ENCODE measurements at regions not wholly inside any gene's neighbourhood (a gene's known extent, or its start where the extent isn't known, plus 50 kb on each side); places are given as distances from the start of the nearest gene placed in this dataset.

DNA sequence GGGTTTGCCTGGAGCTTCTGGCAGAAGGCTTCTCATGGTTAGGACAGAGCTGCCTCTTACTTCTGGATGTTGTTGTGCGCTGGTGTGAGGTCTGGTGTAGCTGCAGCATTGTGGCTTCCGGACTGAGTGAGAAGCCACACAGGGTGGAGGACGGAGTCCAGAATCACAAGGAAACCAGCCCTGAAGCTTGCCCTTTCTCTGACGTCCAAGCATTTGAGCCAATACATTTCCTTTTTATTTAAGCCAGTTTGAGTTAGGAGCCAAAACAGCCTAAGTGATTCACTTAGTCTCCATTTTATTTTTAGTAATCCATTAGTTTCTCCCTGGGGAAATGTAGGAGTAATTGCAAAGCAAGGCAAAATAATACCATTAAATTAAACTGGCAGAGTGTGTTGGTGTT, 402.4 kb upstream of the RGS6 start:
- Histone ChIP-seq H2AFZ (no peak overlapping the region), H3K9me2 (ENCODE audit: insufficient read depth) (no peaks in the 10 kb centered on the region), H3K79me2 (ENCODE audit: low read depth) (peaks cover 15% of the 10 kb centered on the region; the same call in 1 of the 2 replicates), H3F3A (ENCODE audit: insufficient read depth, low read depth) (peaks cover 34% of the 10 kb centered on the region), H3K27ac (no peak overlapping the region), H3K4me1 (replicated peaks; ENCODE audit: insufficient read depth) (no peaks in the 10 kb centered on the region), H3K27me3 (ENCODE audit: insufficient read depth, low read depth) (no peaks in the 10 kb centered on the region), H3K36me3 (ENCODE audit: low read depth) (peaks cover 14% of the 10 kb centered on the region; the same call in 1 of the 2 replicates), H4K20me1 (ENCODE audit: insufficient read depth) (peaks cover 7% of the 10 kb centered on the region), H3K4me2 (no peak overlapping the region), H3K9me3 (ENCODE audit: insufficient read depth, low read depth) (no peaks in the 10 kb centered on the region), H3K4me3 (no peak overlapping the region)
- CTCF ChIA-PET = no interaction called here
- BruUV-seq (replicated peaks) = no TSS peak
- intact Hi-C loops (cut with micrococcal nuclease; ENCODE audit: unreplicated experiment) = loop anchor here (10.0 kb wide), 1 partner anchor 205 kb away; the partner anchor contains the start of gene SIPA1L1
- POLR2A ChIA-PET (ENCODE audit: unreplicated experiment) = no interaction called here
- TF ChIP-seq, protein P1, sequence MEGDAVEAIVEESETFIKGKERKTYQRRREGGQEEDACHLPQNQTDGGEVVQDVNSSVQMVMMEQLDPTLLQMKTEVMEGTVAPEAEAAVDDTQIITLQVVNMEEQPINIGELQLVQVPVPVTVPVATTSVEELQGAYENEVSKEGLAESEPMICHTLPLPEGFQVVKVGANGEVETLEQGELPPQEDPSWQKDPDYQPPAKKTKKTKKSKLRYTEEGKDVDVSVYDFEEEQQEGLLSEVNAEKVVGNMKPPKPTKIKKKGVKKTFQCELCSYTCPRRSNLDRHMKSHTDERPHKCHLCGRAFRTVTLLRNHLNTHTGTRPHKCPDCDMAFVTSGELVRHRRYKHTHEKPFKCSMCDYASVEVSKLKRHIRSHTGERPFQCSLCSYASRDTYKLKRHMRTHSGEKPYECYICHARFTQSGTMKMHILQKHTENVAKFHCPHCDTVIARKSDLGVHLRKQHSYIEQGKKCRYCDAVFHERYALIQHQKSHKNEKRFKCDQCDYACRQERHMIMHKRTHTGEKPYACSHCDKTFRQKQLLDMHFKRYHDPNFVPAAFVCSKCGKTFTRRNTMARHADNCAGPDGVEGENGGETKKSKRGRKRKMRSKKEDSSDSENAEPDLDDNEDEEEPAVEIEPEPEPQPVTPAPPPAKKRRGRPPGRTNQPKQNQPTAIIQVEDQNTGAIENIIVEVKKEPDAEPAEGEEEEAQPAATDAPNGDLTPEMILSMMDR (conservative IDR thresholded peaks at IDR 0.05) = no peak
- TF ChIP-seq EZH2 (IDR thresholded peaks at IDR 0.05; ENCODE audit: low read depth) = no peak
- DNase-seq = no peak

DNA sequence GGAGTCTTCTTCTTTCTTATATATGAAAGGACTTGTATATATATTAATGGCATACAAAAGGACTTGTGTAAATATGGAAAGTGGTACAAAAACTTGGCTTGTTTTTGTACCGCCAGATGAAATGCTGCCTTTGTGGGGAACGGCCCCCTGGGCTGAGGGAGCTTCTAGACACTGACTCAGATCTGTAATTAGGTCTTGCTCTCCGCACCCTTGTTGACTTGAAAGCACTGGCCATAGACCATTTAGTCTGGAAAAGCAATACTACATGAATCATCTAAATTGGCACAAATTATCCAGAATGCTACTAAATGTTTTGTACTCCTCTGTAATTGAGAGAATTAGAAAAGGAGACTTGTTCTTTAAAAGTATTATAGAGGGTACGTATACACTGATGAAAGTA, 399.9 kb upstream of the RGS6 start:
- peaks cover 14% of the 10 kb centered on the region; the same call in 1 of the 2 replicates for H3K36me3 ChIP-seq (ENCODE audit: low read depth)
- H3K4me3 ChIP-seq = no peak overlapping the region
- TF ChIP-seq, protein P1 (conservative IDR thresholded peaks at IDR 0.05) = no peak
- no peak for TF ChIP-seq EZH2 (IDR thresholded peaks at IDR 0.05; ENCODE audit: low read depth)
- peaks cover 30% of the 10 kb centered on the region for H3F3A ChIP-seq (ENCODE audit: insufficient read depth, low read depth)
- H3K27ac ChIP-seq = no peak overlapping the region
- no peak overlapping the region for H2AFZ ChIP-seq
- no peaks in the 10 kb centered on the region for H3K4me1 ChIP-seq (replicated peaks; ENCODE audit: insufficient read depth)
- H3K27me3 ChIP-seq (ENCODE audit: insufficient read depth, low read depth) = no peaks in the 10 kb centered on the region
- no peaks in the 10 kb centered on the region for H3K9me3 ChIP-seq (ENCODE audit: insufficient read depth, low read depth)
- no peaks in the 10 kb centered on the region for H3K9me2 ChIP-seq (ENCODE audit: insufficient read depth)
- H3K79me2 ChIP-seq (ENCODE audit: low read depth) = peaks cover 36% of the 10 kb centered on the region
- intact Hi-C loops (cut with micrococcal nuclease; ENCODE audit: unreplicated experiment) = loop anchor here (10.0 kb wide), 1 partner anchor 208 kb away; the partner anchor contains the start of gene SIPA1L1
- CTCF ChIA-PET = no interaction called here
- H3K4me2 ChIP-seq = no peak overlapping the region
- POLR2A ChIA-PET (ENCODE audit: unreplicated experiment) = no interaction called here
- BruUV-seq (replicated peaks) = no TSS peak
- no peak for DNase-seq
- no peaks in the 10 kb centered on the region; the same call in 1 of the 2 replicates for H4K20me1 ChIP-seq (ENCODE audit: insufficient read depth)

DNA sequence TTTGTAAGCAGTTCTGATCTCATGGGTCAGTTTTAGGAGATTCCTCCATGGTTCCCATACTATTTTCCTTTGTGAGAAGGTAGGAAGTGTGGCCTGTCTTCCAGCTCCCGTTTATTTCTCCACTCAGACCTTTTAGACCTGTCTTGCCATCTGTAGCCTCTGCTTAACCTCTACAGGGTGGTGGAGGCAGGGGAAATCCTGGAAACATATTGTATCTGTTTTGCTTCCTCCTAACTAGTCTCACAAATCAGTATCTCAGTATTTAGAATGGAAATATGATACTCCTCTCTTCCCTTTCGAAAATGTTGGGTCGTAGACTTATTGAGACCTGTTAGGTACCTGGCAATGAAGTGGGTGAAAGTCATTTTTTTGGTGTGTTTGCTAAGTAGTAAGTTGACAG, 399.4 kb upstream of the RGS6 start:
- Histone ChIP-seq H3K27ac (no peak overlapping the region), H3K9me2 (ENCODE audit: insufficient read depth) (no peaks in the 10 kb centered on the region), H3K79me2 (ENCODE audit: low read depth) (peaks cover 37% of the 10 kb centered on the region), H3K27me3 (ENCODE audit: insufficient read depth, low read depth) (no peaks in the 10 kb centered on the region), H3F3A (ENCODE audit: insufficient read depth, low read depth) (peaks cover 32% of the 10 kb centered on the region), H4K20me1 (ENCODE audit: insufficient read depth) (no peaks in the 10 kb centered on the region; the same call in 1 of the 2 replicates), H3K4me2 (no peak overlapping the region), H3K36me3 (ENCODE audit: low read depth) (peaks cover 14% of the 10 kb centered on the region; the same call in 1 of the 2 replicates), H3K9me3 (ENCODE audit: insufficient read depth, low read depth) (no peaks in the 10 kb centered on the region), H2AFZ (no peak overlapping the region), H3K4me3 (no peak overlapping the region), H3K4me1 (replicated peaks; ENCODE audit: insufficient read depth) (no peaks in the 10 kb centered on the region)
- DNase-seq = no peak
- TF ChIP-seq, protein P1 (conservative IDR thresholded peaks at IDR 0.05) = no peak
- no peak for TF ChIP-seq EZH2 (IDR thresholded peaks at IDR 0.05; ENCODE audit: low read depth)
- intact Hi-C loops (cut with micrococcal nuclease; ENCODE audit: unreplicated experiment) = loop anchor here (10.0 kb wide), 1 partner anchor 208 kb away; the partner anchor contains the start of gene SIPA1L1
- ChIA-PET POLR2A (ENCODE audit: unreplicated experiment) (no interaction called here), CTCF (no interaction called here)
- BruUV-seq (replicated peaks) = no TSS peak

All from PC-9 (cell line).